HL-60 (cell line): ENCODE measurements at regions not wholly inside any gene's neighbourhood (a gene's known extent, or its start where the extent isn't known, plus 50 kb on each side); places are given as distances from the start of the nearest gene placed in this dataset.
"Not testable (repeated sequence)": the region's sequence is repeated elsewhere in the genome, so short reads cannot be mapped to it uniquely, and the experiment has no call there.

Experiments used
- GABPA ChIP-seq: IDR thresholded peaks from 2 replicates; pipeline ENCODE4 v1.6.1; 2012; ENCODE audit warnings: low read depth
- POLR2AphosphoS5 ChIP-seq: IDR thresholded peaks from 2 replicates; pipeline ENCODE4 v1.6.1; 2012; ENCODE audit warnings: low read depth
- TF ChIP-seq, protein P1 (sequence below): IDR thresholded peaks from 2 replicates; pipeline ENCODE4 v1.6.1; 2012; ENCODE audit warnings: low read depth; ENCODE audit not compliant: insufficient replicate concordance
- TF ChIP-seq, protein P2 (sequence below): IDR thresholded peaks from one replicate; pipeline ENCODE4 v1.5.1; 2011; ENCODE audit warnings: low read length, control low read depth, inconsistent platforms; ENCODE audit not compliant: insufficient read depth

DNA sequence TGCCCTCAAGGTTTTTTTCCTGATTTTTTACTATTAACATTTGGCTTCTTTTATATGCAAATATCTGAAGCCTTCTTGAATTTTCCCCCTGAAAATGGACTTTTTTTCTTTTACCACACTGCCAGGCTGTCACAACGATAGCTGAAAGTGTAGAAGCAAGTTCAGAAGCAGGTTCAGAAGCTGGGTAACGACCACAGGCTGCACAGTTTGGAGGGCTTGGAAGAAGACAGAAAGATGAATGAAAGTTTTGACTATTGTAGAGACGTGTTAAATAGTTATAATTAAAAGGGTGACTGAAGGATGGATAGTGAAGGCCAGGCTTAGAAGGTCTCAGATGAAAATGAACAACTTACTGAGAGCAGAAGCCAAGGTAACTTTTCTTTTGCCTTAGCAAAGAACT, 826.4 kb downstream of the FOXD4L5 start:
- TF ChIP-seq POLR2AphosphoS5, GABPA: not testable (repeated sequence)
- TF ChIP-seq, protein P1, sequence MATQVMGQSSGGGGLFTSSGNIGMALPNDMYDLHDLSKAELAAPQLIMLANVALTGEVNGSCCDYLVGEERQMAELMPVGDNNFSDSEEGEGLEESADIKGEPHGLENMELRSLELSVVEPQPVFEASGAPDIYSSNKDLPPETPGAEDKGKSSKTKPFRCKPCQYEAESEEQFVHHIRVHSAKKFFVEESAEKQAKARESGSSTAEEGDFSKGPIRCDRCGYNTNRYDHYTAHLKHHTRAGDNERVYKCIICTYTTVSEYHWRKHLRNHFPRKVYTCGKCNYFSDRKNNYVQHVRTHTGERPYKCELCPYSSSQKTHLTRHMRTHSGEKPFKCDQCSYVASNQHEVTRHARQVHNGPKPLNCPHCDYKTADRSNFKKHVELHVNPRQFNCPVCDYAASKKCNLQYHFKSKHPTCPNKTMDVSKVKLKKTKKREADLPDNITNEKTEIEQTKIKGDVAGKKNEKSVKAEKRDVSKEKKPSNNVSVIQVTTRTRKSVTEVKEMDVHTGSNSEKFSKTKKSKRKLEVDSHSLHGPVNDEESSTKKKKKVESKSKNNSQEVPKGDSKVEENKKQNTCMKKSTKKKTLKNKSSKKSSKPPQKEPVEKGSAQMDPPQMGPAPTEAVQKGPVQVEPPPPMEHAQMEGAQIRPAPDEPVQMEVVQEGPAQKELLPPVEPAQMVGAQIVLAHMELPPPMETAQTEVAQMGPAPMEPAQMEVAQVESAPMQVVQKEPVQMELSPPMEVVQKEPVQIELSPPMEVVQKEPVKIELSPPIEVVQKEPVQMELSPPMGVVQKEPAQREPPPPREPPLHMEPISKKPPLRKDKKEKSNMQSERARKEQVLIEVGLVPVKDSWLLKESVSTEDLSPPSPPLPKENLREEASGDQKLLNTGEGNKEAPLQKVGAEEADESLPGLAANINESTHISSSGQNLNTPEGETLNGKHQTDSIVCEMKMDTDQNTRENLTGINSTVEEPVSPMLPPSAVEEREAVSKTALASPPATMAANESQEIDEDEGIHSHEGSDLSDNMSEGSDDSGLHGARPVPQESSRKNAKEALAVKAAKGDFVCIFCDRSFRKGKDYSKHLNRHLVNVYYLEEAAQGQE = not testable (repeated sequence)
- TF ChIP-seq, protein P2, sequence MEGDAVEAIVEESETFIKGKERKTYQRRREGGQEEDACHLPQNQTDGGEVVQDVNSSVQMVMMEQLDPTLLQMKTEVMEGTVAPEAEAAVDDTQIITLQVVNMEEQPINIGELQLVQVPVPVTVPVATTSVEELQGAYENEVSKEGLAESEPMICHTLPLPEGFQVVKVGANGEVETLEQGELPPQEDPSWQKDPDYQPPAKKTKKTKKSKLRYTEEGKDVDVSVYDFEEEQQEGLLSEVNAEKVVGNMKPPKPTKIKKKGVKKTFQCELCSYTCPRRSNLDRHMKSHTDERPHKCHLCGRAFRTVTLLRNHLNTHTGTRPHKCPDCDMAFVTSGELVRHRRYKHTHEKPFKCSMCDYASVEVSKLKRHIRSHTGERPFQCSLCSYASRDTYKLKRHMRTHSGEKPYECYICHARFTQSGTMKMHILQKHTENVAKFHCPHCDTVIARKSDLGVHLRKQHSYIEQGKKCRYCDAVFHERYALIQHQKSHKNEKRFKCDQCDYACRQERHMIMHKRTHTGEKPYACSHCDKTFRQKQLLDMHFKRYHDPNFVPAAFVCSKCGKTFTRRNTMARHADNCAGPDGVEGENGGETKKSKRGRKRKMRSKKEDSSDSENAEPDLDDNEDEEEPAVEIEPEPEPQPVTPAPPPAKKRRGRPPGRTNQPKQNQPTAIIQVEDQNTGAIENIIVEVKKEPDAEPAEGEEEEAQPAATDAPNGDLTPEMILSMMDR = not testable (repeated sequence)
